Osteoblast (primary cell): ENCODE measurements at regions not wholly inside any gene's neighbourhood (a gene's known extent, or its start where the extent isn't known, plus 50 kb on each side); places are given as distances from the start of the nearest gene placed in this dataset.

Experiments
- DNase-seq: peaks from one replicate; pipeline ENCODE4 v3.0.0; 2011; ENCODE audit warnings: low spot score, mixed read lengths; ENCODE audit not compliant: insufficient read length; ENCODE audit errors: missing footprints
- H2AFZ ChIP-seq: 2 replicates; pipeline ENCODE4 v1.6.0; 2011; ENCODE audit warnings: mild to moderate bottlenecking, low read length
- H3K27ac ChIP-seq: 2 replicates; pipeline ENCODE4 v1.5.1; 2011; ENCODE audit warnings: mild to moderate bottlenecking, low read depth, low read length, moderate library complexity
- H3K27me3 ChIP-seq: 2 replicates; pipeline ENCODE4 v1.6.0; 2012; ENCODE audit warnings: mild to moderate bottlenecking, control low read depth, inconsistent platforms, low read length, moderate library complexity; ENCODE audit not compliant: insufficient read depth
- H3K36me3 ChIP-seq: 2 replicates; pipeline ENCODE4 v1.5.1; 2011; ENCODE audit warnings: mild to moderate bottlenecking, low read length, control low read depth, moderate library complexity; ENCODE audit not compliant: insufficient read depth
- H3K4me1 ChIP-seq: 2 replicates; pipeline ENCODE4 v1.5.1; 2011; ENCODE audit warnings: mild to moderate bottlenecking, low read length, control low read depth, moderate library complexity; ENCODE audit not compliant: insufficient read depth
- H3K4me2 ChIP-seq: 2 replicates; pipeline ENCODE4 v1.6.0; 2011; ENCODE audit warnings: mild to moderate bottlenecking, low read length; ENCODE audit not compliant: insufficient read depth
- H3K4me3 ChIP-seq: fragments of 200-600 bp; sonication (generic); 3 replicates; pipeline ENCODE4 v1.5.1; 2012; ENCODE audit warnings: mild to moderate bottlenecking, low read length, inconsistent platforms; ENCODE audit not compliant: insufficient read depth
- H3K79me2 ChIP-seq: 2 replicates; pipeline ENCODE4 v1.6.0; 2012; ENCODE audit warnings: mild to moderate bottlenecking, low read length, control low read depth, inconsistent platforms; ENCODE audit not compliant: insufficient read depth
- H3K9me3 ChIP-seq: 2 replicates; pipeline ENCODE4 v1.5.1; 2011; ENCODE audit warnings: low read depth, low read length, control low read depth
- H4K20me1 ChIP-seq: 2 replicates; pipeline ENCODE4 v1.6.0; 2012; ENCODE audit warnings: mild to moderate bottlenecking, low read length, control low read depth; ENCODE audit not compliant: insufficient read depth
- TF ChIP-seq, protein P1 (sequence below): IDR thresholded peaks from 2 replicates; pipeline ENCODE4 v1.5.1; 2011; ENCODE audit warnings: mild to moderate bottlenecking, low read depth, low read length, moderate library complexity; ENCODE audit errors: extremely low read depth

- H3K4me3 ChIP-seq: no peak overlapping the region
- H3K27ac ChIP-seq: no peak overlapping the region
- TF ChIP-seq, protein P1, sequence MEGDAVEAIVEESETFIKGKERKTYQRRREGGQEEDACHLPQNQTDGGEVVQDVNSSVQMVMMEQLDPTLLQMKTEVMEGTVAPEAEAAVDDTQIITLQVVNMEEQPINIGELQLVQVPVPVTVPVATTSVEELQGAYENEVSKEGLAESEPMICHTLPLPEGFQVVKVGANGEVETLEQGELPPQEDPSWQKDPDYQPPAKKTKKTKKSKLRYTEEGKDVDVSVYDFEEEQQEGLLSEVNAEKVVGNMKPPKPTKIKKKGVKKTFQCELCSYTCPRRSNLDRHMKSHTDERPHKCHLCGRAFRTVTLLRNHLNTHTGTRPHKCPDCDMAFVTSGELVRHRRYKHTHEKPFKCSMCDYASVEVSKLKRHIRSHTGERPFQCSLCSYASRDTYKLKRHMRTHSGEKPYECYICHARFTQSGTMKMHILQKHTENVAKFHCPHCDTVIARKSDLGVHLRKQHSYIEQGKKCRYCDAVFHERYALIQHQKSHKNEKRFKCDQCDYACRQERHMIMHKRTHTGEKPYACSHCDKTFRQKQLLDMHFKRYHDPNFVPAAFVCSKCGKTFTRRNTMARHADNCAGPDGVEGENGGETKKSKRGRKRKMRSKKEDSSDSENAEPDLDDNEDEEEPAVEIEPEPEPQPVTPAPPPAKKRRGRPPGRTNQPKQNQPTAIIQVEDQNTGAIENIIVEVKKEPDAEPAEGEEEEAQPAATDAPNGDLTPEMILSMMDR: no peak
- H3K36me3 ChIP-seq: no peaks in the 10 kb centered on the region
- H3K79me2 ChIP-seq: no peaks in the 10 kb centered on the region
- H2AFZ ChIP-seq: no peak overlapping the region
- no peak for DNase-seq
- H4K20me1 ChIP-seq: no peaks in the 10 kb centered on the region
- no peaks in the 10 kb centered on the region for H3K27me3 ChIP-seq
- H3K4me2 ChIP-seq: no peak overlapping the region
- H3K9me3 ChIP-seq: no peaks in the 10 kb centered on the region
- H3K4me1 ChIP-seq: no peaks in the 10 kb centered on the region
These were observed 585.8 kb downstream of the GLRX3 start for GRCh38 chr10:130721971-130722370.

DNA sequence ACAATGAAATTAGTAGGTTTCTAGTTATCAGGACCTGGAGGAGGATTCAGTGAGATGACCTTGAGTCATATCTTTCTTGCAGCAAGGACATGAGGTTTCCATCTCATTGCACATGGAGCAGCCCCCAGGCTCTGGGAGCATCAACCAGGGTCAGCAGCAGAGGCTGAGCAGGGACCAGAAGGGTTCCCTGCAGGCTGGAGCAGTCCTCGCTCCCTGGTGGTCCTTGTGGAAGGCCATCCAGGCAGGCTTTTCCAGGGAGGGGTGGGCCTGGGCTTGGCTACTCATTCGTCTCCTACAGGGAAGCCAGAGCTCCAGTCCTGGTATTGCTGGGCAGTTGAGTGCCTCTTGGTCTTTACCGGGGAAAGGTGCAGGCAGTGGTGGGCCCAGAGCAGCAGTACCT is 587.5 kb downstream of the GLRX3 start:
- Histone ChIP-seq H3K27ac (no peak overlapping the region), H3K4me3 (no peak overlapping the region), H3K4me1 (no peaks in the 10 kb centered on the region), H3K9me3 (no peaks in the 10 kb centered on the region), H2AFZ (no peak overlapping the region), H3K36me3 (no peaks in the 10 kb centered on the region), H3K79me2 (no peaks in the 10 kb centered on the region), H3K4me2 (no peak overlapping the region), H4K20me1 (no peaks in the 10 kb centered on the region), H3K27me3 (no peaks in the 10 kb centered on the region)
- TF ChIP-seq, protein P1: no peak
- DNase-seq: no peak

DNA sequence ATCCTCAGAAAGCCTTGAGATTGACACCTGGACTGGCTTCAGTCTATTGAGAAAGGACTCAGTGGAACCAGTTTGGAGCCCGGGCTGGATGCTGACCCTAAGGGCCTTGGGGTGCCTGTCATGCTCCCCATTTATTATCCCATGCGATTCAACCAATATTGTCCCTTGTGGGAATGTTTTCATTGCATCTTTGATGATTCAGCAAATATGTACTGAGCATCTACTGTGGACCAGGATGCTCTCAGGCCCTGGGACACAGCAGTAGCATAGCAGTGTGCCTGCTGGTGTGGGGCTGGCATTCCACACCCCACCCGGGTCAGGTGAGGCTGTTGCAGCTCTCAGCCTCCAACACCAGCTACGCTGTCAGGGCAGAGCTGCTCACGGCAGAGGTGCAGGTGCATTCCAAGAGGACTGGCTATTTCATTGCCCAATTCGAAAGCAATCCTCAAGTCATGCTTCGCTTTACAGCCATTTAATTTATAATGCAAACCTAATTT is 586.0 kb downstream of the TCERG1L start:
- H3K36me3 ChIP-seq: no peaks in the 10 kb centered on the region
- DNase-seq: no peak
- no peak overlapping the region for H3K4me2 ChIP-seq
- H4K20me1 ChIP-seq: no peaks in the 10 kb centered on the region
- H3K4me1 ChIP-seq: no peaks in the 10 kb centered on the region
- no peaks in the 10 kb centered on the region for H3K9me3 ChIP-seq
- H3K79me2 ChIP-seq: no peaks in the 10 kb centered on the region
- H2AFZ ChIP-seq: no peak overlapping the region
- H3K27ac ChIP-seq: no peak overlapping the region
- no peaks in the 10 kb centered on the region for H3K27me3 ChIP-seq
- H3K4me3 ChIP-seq: no peak overlapping the region
- TF ChIP-seq, protein P1: no peak

DNA sequence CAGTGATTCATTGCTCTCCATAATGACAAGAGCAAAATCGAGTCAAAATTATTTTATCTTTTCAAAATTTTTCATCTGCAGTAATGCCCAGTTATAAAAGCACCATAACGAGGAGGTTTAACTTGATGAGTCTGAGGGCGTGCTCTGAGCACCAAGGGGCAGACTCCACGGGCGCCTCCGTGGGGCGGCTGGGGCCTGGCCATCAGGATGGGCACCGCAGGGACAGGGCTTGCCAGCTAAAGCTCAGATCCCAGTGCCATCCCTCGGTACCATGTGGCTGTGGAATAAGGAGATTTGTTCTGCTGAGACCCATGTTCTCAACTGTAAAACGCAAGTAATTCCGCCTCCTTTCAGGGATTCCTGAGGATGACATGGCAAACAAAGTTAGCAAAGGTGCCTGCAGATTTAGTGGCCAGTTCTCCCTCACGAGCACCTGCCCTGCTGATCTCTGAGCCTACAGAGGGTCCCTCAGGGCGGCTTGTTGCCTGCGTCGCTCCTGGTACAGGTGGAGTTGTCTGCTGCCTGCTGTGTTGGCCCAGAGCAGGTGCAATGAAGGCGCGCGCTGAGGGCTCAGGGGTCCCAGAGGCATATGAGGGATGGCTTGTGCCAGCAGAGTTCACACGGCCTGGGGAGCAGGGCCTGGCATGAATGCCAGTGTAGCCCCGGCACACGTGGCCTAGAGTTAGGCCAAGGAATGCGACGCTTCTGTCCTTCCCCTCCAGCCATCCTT is 584.4 kb downstream of the TCERG1L start:
- H3K27ac ChIP-seq: no peak overlapping the region
- TF ChIP-seq, protein P1: no peak
- no peak overlapping the region for H3K4me2 ChIP-seq
- H3K36me3 ChIP-seq: no peaks in the 10 kb centered on the region
- no peak overlapping the region for H3K4me3 ChIP-seq
- H3K9me3 ChIP-seq: no peaks in the 10 kb centered on the region
- no peak for DNase-seq
- H2AFZ ChIP-seq: no peak overlapping the region
- no peaks in the 10 kb centered on the region for H3K27me3 ChIP-seq
- no peaks in the 10 kb centered on the region for H3K79me2 ChIP-seq
- H4K20me1 ChIP-seq: no peaks in the 10 kb centered on the region
- H3K4me1 ChIP-seq: no peaks in the 10 kb centered on the region
